BJ (cell line): ENCODE measurements at regions not wholly inside any gene's neighbourhood (a gene's known extent, or its start where the extent isn't known, plus 50 kb on each side); places are given as distances from the start of the nearest gene placed in this dataset.

Source experiments
- CTCF ChIA-PET: fragments of 350-600 bp; formaldehyde crosslinking; extraction: SDS; loops from one replicate; lab custom pipeline; 2021; ENCODE audit warnings: antibody characterized with exemption, inconsistent platforms; lab: Yijun Ruan, JAX
- POLR2A ChIA-PET: fragments of 300-600 bp; sonication (Branson Sonifier 250); formaldehyde crosslinking; extraction: SDS; loops from one replicate; lab custom pipeline; 2021; ENCODE audit warnings: antibody characterized with exemption; lab: Charles Lee
- DNase-seq: peaks from one replicate; pipeline ENCODE4 v3.0.0-alpha.2; 2011; ENCODE audit warnings: low read depth
- H3K27me3 ChIP-seq: 2 replicates; pipeline ENCODE4 v1.6.0; 2011; ENCODE audit warnings: low read length; ENCODE audit not compliant: control insufficient read depth, insufficient read depth
- H3K36me3 ChIP-seq: 2 replicates; pipeline ENCODE4 v1.5.1; 2011; ENCODE audit warnings: low read length; ENCODE audit not compliant: control insufficient read depth, insufficient read depth
- H3K4me3 ChIP-seq: 2 replicates; pipeline ENCODE4 v1.5.1; 2011; ENCODE audit warnings: low read depth, mild to moderate bottlenecking, control low read depth, low read length
- CTCF ChIP-seq: IDR thresholded peaks from 2 replicates; pipeline ENCODE4 v1.5.1; 2011; ENCODE audit warnings: low read depth, mild to moderate bottlenecking, control low read depth, inconsistent platforms, low read length, moderate library complexity; ENCODE audit not compliant: insufficient read depth

- H3K27me3 ChIP-seq: no peaks in the 10 kb centered on the region
- CTCF ChIA-PET: no interaction called here
- no peak overlapping the region for H3K4me3 ChIP-seq
- no peaks in the 10 kb centered on the region for H3K36me3 ChIP-seq
- DNase-seq: no peak
- POLR2A ChIA-PET: no interaction called here
- TF ChIP-seq CTCF: no peak
These were observed 329.2 kb upstream of the NFE2L3 start for GRCh38 chr7:25822823-25823222.

GRCh38 chr7:25823571-25823970 is 328.4 kb upstream of the NFE2L3 start:
- ChIA-PET CTCF (no interaction called here), POLR2A (no interaction called here)
- no peaks in the 10 kb centered on the region for H3K27me3 ChIP-seq
- no peak for DNase-seq
- TF ChIP-seq CTCF: no peak
- H3K36me3 ChIP-seq: no peaks in the 10 kb centered on the region
- no peak overlapping the region for H3K4me3 ChIP-seq

GRCh38 chr7:25828468-25828867 is 323.5 kb upstream of the NFE2L3 start:
- no peaks in the 10 kb centered on the region for H3K27me3 ChIP-seq
- no peak for TF ChIP-seq CTCF
- ChIA-PET CTCF (no interaction called here), POLR2A (no interaction called here)
- no peaks in the 10 kb centered on the region for H3K36me3 ChIP-seq
- no peak overlapping the region for H3K4me3 ChIP-seq
- DNase-seq: no peak

- no peak overlapping the region for H3K4me3 ChIP-seq
- TF ChIP-seq CTCF: no peak
- ChIA-PET CTCF (interaction anchor here (0.6 kb wide), 1 partner anchor 75 kb away, joined by 3 read pairs; no protein-coding TSS in a partner anchor), POLR2A (no interaction called here)
- H3K36me3 ChIP-seq: no peaks in the 10 kb centered on the region
- no peaks in the 10 kb centered on the region for H3K27me3 ChIP-seq
- no peak for DNase-seq
These were observed 322.3 kb upstream of the NFE2L3 start for GRCh38 chr7:25829663-25830062.

- CTCF ChIA-PET: no interaction called here
- DNase-seq: no peak
- Histone ChIP-seq H3K27me3 (no peaks in the 10 kb centered on the region), H3K4me3 (no peak overlapping the region), H3K36me3 (no peaks in the 10 kb centered on the region)
- POLR2A ChIA-PET: no interaction called here
- TF ChIP-seq CTCF: no peak
These were observed 321.8 kb upstream of the NFE2L3 start for GRCh38 chr7:25830215-25830614.
